ENCODE measurements at regions not wholly inside any gene's neighbourhood (a gene's known extent, or its start where the extent isn't known, plus 50 kb on each side); places are given as distances from the start of the nearest gene placed in this dataset.

DNA sequence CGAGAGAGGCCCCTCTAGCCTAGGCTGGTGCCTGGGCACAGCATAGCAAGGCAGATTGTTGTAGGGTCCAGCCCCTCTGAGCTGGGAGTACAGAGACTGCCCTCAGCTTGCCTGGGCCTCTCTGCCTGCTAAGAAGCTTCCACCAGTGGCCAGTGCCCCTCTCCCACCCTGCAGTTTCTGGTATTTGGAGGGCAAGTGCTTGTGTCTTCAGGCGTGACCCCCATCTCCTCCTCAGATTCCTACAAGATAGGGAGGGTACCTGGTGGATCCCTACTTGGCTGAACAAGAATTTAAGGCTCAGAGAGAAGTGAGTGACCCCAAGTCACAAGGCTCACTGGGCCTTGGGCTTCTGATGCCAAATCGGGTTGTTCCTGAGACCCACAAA is 152.7 kb downstream of the URI1 start:
- TF ChIP-seq, protein P1, sequence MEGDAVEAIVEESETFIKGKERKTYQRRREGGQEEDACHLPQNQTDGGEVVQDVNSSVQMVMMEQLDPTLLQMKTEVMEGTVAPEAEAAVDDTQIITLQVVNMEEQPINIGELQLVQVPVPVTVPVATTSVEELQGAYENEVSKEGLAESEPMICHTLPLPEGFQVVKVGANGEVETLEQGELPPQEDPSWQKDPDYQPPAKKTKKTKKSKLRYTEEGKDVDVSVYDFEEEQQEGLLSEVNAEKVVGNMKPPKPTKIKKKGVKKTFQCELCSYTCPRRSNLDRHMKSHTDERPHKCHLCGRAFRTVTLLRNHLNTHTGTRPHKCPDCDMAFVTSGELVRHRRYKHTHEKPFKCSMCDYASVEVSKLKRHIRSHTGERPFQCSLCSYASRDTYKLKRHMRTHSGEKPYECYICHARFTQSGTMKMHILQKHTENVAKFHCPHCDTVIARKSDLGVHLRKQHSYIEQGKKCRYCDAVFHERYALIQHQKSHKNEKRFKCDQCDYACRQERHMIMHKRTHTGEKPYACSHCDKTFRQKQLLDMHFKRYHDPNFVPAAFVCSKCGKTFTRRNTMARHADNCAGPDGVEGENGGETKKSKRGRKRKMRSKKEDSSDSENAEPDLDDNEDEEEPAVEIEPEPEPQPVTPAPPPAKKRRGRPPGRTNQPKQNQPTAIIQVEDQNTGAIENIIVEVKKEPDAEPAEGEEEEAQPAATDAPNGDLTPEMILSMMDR (IDR thresholded peaks at IDR 0.05) = no peak
- ATAC-seq (ENCODE audit: low FRiP score) = no peak
- DNase-seq (ENCODE audit: low spot score) = no peak

GRCh38 chr19:30095171-30095570 is 153.1 kb downstream of the URI1 start:
- TF ChIP-seq, protein P1 (IDR thresholded peaks at IDR 0.05) = no peak
- ATAC-seq (ENCODE audit: low FRiP score) (no peak), DNase-seq (ENCODE audit: low spot score) (no peak)

DNA sequence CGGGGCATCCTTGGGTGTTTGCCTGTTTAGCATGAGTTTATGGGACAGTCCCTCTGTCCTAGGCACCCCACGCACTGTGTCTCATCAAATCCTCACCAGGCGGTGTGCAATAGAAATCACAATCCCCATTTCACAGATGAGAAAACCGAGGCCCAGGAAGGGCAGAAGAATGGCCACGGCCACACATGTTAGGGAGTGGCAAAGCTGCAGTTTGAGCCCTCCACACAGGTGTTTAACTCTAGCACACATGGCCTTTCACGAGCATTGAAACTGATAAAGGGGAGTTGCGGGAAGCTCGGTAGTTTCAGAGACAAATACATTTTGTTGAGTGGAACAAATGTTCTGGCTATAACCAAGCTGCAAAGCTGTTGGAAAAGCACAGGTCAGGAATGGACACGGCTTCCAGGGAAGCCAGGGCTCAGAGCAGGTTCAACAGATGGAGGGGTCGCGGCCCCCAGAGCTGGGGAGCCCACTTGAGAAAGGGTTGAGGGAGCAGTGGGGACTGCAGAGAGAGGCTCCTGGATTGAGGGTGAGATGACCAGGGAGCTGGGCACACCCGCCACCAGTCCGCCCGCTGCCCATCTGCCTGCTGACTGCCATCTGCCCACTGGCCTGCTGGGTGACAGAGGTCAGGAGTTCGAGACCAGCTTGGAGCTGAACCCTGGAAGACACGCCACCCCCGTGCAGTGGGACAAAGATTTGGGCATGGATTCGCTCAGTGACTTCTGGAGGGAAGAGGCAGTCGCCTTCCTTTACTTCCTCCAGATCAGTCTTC is 154.7 kb downstream of the URI1 start:
- TF ChIP-seq, protein P1 (IDR thresholded peaks at IDR 0.05) = no peak
- DNase-seq (ENCODE audit: low spot score) (no peak), ATAC-seq (ENCODE audit: low FRiP score) (no peak)

GRCh38 chr19:30097746-30098280 is 155.8 kb downstream of the URI1 start:
- DNase-seq (ENCODE audit: low spot score) = no peak
- TF ChIP-seq, protein P1 (IDR thresholded peaks at IDR 0.05) = no peak
- no peak for ATAC-seq (ENCODE audit: low FRiP score)

DNA sequence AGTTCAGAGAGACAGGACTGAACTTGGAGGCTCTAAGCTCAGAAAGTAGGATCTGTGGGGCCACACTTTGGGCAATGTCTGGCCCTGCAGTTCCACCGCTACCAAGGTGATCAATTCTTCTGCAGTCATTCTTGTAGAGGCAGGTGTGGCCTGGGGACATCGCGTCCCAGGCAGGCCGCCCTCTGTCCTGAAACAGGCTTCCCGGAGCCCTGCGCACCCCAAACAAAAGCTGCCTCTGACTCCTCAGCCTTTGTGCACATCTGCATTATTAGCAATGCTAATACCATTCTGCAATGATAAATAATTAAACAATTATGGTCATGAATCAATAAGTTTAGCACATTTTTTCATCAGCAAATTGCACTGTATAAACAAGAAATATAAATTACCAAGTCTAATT is 160.2 kb downstream of the URI1 start:
- DNase-seq (ENCODE audit: low spot score) (no peak), ATAC-seq (ENCODE audit: low FRiP score) (no peak)
- TF ChIP-seq, protein P1 (IDR thresholded peaks at IDR 0.05) = no peak

DNA sequence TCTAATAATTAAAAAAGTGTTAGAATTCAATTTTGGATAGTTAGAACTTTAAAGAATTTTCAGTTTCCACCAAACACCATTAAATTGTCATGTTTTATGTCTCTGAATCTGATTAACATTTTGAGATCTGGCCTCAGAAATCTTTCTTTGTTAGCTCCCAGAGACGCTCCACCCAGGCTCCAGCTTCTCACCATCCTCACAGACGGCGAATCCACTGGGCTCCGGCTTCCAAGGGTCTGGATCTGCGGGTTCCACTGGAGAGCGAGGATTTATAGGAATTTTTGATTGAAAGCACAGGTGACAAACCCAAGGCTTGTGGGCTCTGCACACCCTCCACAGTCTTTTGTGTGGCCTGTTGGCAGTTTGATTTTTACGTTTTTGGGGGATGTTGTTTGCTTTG is 160.6 kb downstream of the URI1 start:
- DNase-seq (ENCODE audit: low spot score) (no peak), ATAC-seq (ENCODE audit: low FRiP score) (no peak)

More for the DNA sequence above, 160.6 kb downstream of the URI1 start:
- TF ChIP-seq, protein P1 (IDR thresholded peaks at IDR 0.05) = no peak

Measured in omental fat pad (tissue), 3 donors.